RWPE1 (cell line): ENCODE measurements at regions not wholly inside any gene's neighbourhood (a gene's known extent, or its start where the extent isn't known, plus 50 kb on each side); places are given as distances from the start of the nearest gene placed in this dataset.

Source experiments
- CTCF ChIA-PET: fragments of 350-600 bp; sonication (Branson Sonifier 250); formaldehyde crosslinking; extraction: SDS; loops from one replicate; lab custom pipeline; 2021; lab: Yijun Ruan, JAX
- POLR2A ChIA-PET: fragments of 400-600 bp; formaldehyde crosslinking; extraction: SDS; loops from one replicate; lab custom pipeline; 2020; ENCODE audit warnings: antibody characterized with exemption; ENCODE audit not compliant: low non-redundant PET; lab: Yijun Ruan, JAX
- DNase-seq: peaks from one replicate; pipeline ENCODE4 v3.0.0; 2012; ENCODE audit warnings: low spot score
- H3K27ac ChIP-seq: fragments of 450-650 bp; 2 replicates; pipeline ENCODE4 v1.5.1; 2017
- CTCF ChIP-seq: fragments of 450-650 bp; conservative IDR thresholded peaks from 2 replicates; pipeline ENCODE4 v1.5.1; 2017; ENCODE audit warnings: low read depth, mild to moderate bottlenecking

DNA sequence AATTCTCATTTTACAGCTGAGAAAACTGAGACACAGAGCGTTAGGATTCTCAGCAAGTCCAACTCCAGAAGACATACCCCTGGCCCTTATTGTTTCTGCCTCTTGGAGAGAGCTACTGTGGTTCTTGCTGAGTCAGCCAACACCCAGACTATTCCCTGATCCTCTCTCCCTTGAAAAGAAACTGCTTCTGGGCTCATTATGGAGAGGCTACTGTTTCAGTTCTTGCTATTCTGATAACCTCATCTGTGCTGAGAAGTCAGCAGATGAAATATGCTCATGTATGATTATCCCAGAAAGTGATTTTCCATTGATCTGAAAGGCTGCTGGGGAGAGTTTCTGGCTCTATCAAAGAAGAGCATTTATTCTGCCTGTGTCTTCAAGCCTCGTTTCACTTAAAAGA is 455.6 kb upstream of the COBL start:
- H3K27ac ChIP-seq: no peak overlapping the region
- POLR2A ChIA-PET: no interaction called here
- no peak for TF ChIP-seq CTCF
- CTCF ChIA-PET: no interaction called here
- no peak for DNase-seq

DNA sequence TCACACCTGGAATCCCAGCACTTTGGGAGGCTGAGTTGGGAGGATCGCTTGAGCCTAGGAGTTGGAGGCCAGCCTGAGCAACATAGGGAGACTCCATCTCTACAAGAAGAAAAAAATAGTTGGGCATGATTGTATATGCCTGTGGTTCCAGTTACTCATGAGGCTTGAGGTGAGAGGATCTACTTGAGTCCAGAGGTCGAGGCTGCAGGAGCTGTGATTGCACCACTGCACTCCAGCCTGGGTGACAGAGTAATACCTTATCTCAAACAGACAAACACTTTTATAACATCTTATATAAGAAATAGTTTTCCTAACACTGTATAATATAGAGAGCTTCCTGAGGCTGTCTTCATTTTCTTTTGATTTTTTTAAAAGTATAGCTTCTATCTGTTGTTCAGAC is 448.4 kb upstream of the COBL start:
- H3K27ac ChIP-seq: no peak overlapping the region
- ChIA-PET POLR2A (no interaction called here), CTCF (no interaction called here)
- no peak for TF ChIP-seq CTCF
- DNase-seq: no peak

DNA sequence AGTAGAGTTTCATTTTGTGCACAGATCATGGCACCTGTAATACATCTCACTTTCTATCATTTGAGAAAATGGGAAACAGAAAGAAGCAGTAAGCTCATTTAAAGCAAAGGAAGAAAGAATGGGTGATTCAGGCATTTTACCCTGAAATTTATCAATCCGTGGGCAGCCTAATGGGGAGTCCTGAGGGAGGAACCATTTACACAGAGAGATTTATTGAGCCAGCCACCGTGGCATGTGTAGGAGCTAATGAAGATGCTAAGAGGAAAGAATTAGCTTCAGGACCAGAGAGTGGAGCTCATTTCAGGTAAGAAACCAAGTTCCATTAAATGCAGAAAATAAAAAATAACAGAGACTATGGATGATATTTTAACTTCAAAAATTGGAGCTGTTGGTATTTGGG is 443.4 kb upstream of the COBL start:
- TF ChIP-seq CTCF: no peak
- H3K27ac ChIP-seq: no peak overlapping the region
- ChIA-PET CTCF (no interaction called here), POLR2A (no interaction called here)
- DNase-seq: no peak

DNA sequence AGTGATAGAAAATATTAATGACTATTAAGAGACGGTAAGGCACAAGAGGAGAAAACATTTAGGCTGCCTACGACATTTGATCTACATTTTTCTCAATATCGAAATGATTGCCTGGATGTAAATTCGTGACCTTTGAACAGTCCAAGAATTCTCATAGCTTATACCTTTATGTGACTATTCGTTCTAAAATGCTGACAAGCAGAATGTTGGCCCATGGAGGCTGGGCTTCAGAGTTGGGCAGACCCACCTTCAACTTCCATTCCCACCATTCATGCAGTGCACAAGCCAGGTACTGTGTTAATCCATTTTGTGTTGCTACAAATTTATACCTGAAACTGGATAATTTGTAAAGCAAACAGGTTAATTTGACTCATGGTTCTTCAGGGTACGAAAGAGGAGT is 441.4 kb upstream of the COBL start:
- TF ChIP-seq CTCF: no peak
- H3K27ac ChIP-seq: no peak overlapping the region
- no peak for DNase-seq
- CTCF ChIA-PET: interaction anchor here (0.8 kb wide), 1 partner anchor 9 kb away, joined by 3 read pairs; no protein-coding TSS in a partner anchor
- POLR2A ChIA-PET: no interaction called here

DNA sequence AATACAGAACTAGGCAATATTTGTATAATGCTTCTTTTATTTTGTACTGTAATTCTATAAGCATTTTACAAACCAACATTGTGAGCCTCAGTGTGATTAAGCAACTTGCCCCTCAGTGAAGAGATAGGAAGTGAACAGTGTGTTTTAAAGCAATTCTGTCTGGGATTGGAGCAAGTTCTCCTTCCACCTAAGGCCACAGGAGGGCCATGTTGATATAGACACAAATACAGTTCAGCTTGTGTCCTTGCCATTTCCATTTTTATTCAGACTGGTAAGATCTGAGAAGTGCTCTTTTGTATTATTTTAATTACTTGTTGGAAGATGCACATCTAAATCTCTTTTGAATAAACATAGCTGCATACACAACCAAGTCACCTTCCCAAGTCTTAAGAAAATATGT is 416.3 kb upstream of the COBL start:
- no peak overlapping the region for H3K27ac ChIP-seq
- CTCF ChIA-PET: interaction anchor here (0.6 kb wide), 1 partner anchor 12 kb away, joined by 3 read pairs; no protein-coding TSS in a partner anchor
- DNase-seq: no peak
- TF ChIP-seq CTCF: no peak
- POLR2A ChIA-PET: no interaction called here

DNA sequence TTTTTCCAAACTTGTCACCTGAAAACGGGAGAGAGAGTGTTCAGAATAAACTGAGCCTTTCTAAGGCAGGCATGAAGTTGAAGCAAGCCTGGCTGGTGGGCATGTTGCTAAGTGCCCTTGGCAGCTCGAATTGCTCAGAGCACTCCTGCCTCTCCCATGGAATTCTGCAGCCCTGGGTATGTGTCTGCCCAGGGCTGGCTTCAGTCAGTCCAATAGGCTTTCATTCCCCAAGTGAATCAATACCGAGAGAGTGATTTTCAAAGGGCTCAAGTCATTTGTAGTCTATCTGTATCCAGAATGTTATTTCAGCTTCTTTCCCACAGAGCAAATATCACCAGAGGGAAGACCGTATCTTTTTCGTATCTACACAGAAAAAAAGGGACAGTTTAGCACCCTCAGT is 415.5 kb upstream of the COBL start:
- ChIA-PET CTCF (no interaction called here), POLR2A (interaction anchor here (0.6 kb wide), 1 partner anchor 11 kb away, joined by 5 read pairs; no protein-coding TSS in a partner anchor)
- DNase-seq: no peak
- no peak overlapping the region for H3K27ac ChIP-seq
- TF ChIP-seq CTCF: no peak
